ENCODE measurements at regions not wholly inside any gene's neighbourhood (a gene's known extent, or its start where the extent isn't known, plus 50 kb on each side); places are given as distances from the start of the nearest gene placed in this dataset.

GRCh38 chrX:39595977-39596376 lies 501.8 kb downstream of the BCOR start:
- TF ChIP-seq POLR2A (IDR thresholded peaks at IDR 0.05) (no peak), CTCF (IDR thresholded peaks at IDR 0.05 in 8 of 11, conservative IDR thresholded peaks at IDR 0.05 in 3 of 11) (no peak), POLR2AphosphoS5 (IDR thresholded peaks at IDR 0.05) (no peak)

All from spleen (tissue), 7 donors.